KMS-11 (cell line): ENCODE measurements at regions not wholly inside any gene's neighbourhood (a gene's known extent, or its start where the extent isn't known, plus 50 kb on each side); places are given as distances from the start of the nearest gene placed in this dataset.
A peak's percentile ranks its signal among the peaks of the same experiment; 100 is the strongest.

Experiments used
- H2AFZ ChIP-seq: fragments of 200-600 bp; sonication (generic); 2 replicates; pipeline ENCODE4 v1.6.1; 2016; ENCODE audit warnings: antibody characterized with exemption, mixed run types, low read depth
- H3K27ac ChIP-seq: fragments of 200-600 bp; sonication (generic); 2 replicates; pipeline ENCODE4 v1.6.1; 2016; ENCODE audit warnings: mild to moderate bottlenecking, mixed run types
- H3K27me3 ChIP-seq: fragments of 200-600 bp; sonication (generic); 2 replicates; pipeline ENCODE4 v1.6.1; 2017; ENCODE audit warnings: mild to moderate bottlenecking, low read depth, mixed run types, moderate library complexity; ENCODE audit not compliant: insufficient read depth
- H3K36me3 ChIP-seq: fragments of 200-600 bp; sonication (generic); 2 replicates; pipeline ENCODE4 v1.6.1; 2017; ENCODE audit warnings: mild to moderate bottlenecking, mixed run types; ENCODE audit not compliant: insufficient read depth
- H3K4me1 ChIP-seq: fragments of 200-600 bp; sonication (generic); 2 replicates; pipeline ENCODE4 v1.6.1; 2016; ENCODE audit warnings: mild to moderate bottlenecking, low read depth, mixed run types; ENCODE audit not compliant: poor library complexity, severe bottlenecking
- H3K4me2 ChIP-seq: fragments of 200-600 bp; sonication (generic); 2 replicates; pipeline ENCODE4 v1.7.0; 2016; ENCODE audit warnings: mild to moderate bottlenecking, mixed run types
- H3K4me3 ChIP-seq: fragments of 200-600 bp; sonication (generic); IDR thresholded peaks from 2 replicates; pipeline ENCODE4 v1.6.1; 2017; ENCODE audit warnings: low read depth, low read length, mixed read lengths; ENCODE audit not compliant: insufficient read depth
- H3K79me2 ChIP-seq: fragments of 200-600 bp; sonication (generic); 2 replicates; pipeline ENCODE4 v1.6.1; 2016; ENCODE audit warnings: low read depth, mixed run types; ENCODE audit not compliant: insufficient read depth
- H3K9ac ChIP-seq: fragments of 200-600 bp; sonication (generic); 2 replicates; pipeline ENCODE4 v1.6.1; 2016; ENCODE audit warnings: mild to moderate bottlenecking, mixed run types
- H4K20me1 ChIP-seq: fragments of 200-600 bp; sonication (generic); 2 replicates; pipeline ENCODE4 v1.6.1; 2016; ENCODE audit warnings: mild to moderate bottlenecking, mixed run types; ENCODE audit not compliant: insufficient read depth
- TF ChIP-seq, protein P1 (sequence below): fragments of 200-600 bp; sonication (generic); conservative IDR thresholded peaks from 2 replicates; pipeline ENCODE4 v1.6.1; 2017; ENCODE audit warnings: low read depth, mild to moderate bottlenecking, antibody characterized with exemption, low read length, moderate library complexity, mixed read lengths

DNA sequence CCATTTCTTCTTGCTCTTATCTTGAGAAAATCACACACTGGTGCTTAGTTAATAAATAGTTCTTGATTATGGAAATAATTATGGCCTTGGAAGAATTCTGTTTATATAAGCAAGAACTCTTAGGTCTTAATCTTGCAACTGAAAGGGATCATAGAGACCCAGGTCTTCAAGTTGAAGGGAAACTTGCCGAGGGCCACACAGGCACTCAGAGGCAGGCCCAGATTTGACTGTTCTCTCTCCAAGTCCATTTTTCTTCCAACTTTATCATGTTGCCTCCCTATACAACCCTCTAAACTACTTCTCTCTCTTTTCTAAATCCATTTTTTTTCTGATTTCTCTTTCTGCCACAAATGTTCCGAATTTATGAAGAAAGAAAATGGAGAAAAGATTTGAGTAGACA lies 94.5 kb upstream of the RMDN2 start:
- Histone ChIP-seq H2AFZ (no peak overlapping the region), H3K4me3 (no peak overlapping the region), H3K4me2 (no peak overlapping the region), H3K4me1 (peaks cover 9% of the 10 kb centered on the region), H4K20me1 (no peaks in the 10 kb centered on the region), H3K27ac (no peak overlapping the region), H3K36me3 (no peaks in the 10 kb centered on the region), H3K27me3 (no peaks in the 10 kb centered on the region), H3K9ac (no peak overlapping the region), H3K79me2 (no peaks in the 10 kb centered on the region)
- TF ChIP-seq, protein P1, sequence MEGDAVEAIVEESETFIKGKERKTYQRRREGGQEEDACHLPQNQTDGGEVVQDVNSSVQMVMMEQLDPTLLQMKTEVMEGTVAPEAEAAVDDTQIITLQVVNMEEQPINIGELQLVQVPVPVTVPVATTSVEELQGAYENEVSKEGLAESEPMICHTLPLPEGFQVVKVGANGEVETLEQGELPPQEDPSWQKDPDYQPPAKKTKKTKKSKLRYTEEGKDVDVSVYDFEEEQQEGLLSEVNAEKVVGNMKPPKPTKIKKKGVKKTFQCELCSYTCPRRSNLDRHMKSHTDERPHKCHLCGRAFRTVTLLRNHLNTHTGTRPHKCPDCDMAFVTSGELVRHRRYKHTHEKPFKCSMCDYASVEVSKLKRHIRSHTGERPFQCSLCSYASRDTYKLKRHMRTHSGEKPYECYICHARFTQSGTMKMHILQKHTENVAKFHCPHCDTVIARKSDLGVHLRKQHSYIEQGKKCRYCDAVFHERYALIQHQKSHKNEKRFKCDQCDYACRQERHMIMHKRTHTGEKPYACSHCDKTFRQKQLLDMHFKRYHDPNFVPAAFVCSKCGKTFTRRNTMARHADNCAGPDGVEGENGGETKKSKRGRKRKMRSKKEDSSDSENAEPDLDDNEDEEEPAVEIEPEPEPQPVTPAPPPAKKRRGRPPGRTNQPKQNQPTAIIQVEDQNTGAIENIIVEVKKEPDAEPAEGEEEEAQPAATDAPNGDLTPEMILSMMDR, result no peak

DNA sequence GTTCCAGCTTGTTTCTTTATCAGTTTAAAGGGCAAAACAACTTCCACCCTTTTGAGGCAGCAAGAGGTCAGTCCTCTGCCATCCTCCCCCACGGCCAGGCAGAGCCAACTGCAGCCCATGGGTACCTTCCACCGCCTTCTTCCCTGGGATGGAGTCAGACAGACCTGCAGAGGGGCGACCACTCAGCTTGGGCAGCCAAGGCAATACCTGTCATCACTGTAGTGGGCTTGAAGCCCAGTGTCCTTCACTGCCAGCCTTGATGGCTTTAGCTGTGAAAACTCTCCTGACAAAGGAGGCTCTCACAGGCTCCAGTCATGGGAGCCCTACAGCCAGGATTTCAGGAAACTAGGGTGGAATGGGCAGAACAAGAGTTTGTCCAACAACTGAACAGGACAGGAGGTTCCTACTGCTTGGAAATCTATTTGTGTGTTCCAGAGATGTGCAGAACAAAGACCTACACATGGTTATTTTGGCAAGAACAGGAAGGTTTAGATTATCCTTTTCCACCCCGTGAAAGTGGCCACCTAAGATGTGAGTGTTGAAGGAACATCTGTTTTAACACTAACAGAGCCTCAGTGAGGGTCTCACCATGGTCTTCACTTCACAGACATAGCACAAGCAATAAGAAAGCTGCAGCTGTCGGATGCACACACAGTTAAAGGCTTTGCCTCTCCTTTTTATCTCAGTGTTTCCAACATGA lies 93.9 kb upstream of the RMDN2 start:
- Histone ChIP-seq H3K9ac (no peak overlapping the region), H3K27ac (no peak overlapping the region), H3K36me3 (no peaks in the 10 kb centered on the region), H3K4me3 (no peak overlapping the region), H3K27me3 (no peaks in the 10 kb centered on the region), H3K4me2 (no peak overlapping the region), H3K4me1 (peaks cover 8% of the 10 kb centered on the region), H3K79me2 (no peaks in the 10 kb centered on the region), H2AFZ (no peak overlapping the region), H4K20me1 (no peaks in the 10 kb centered on the region)
- TF ChIP-seq, protein P1, result no peak

DNA sequence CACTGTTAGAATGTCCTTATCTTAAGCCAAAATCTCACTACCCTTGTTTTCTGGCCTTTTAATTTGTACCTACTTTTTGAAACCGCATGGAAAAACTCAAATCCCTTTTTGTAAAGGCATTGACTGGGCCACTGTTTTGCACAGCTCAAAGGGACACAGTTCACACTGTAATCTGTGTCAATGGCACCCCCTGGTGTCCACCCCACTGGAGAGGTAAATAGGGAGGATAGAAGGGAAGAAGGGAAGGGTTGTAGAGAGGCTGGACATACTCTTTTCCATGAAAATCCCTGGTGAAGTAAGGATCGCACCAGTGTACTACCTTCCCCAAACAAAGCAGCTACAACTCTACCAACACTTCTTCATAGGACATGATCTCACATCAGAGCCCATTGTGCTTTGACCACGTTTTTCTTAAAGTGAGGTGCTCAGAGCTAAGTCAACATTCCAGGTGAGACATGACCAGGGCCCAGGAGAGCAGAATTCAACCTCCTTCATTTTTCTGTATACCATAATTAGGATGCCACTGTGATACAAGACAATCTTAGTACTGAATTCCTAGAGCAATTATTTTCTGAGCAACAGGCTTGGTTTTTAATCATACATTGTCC lies 92.4 kb upstream of the RMDN2 start:
- Histone ChIP-seq H4K20me1 (no peaks in the 10 kb centered on the region), H3K27ac (no peak overlapping the region)

DNA sequence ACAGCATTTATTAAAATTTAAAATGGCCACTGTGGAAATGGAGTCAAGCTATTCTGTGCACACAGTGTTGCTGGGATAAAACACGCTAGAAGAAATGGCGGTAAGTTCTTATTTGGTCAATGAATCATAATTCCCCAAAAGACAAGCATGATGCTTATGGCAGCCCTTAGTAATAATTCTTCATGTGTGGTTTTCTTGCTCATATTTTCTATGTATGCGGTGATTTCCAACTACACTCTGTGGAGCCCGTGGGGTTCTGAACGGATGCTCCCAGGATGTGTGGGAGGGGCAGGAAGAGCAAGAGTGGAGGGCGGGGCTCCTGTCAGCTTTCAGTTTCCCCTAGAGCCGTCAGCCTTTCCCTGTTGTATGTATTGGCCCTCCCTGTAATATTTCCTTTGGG lies 91.7 kb upstream of the RMDN2 start:
- TF ChIP-seq, protein P1, result no peak
- Histone ChIP-seq H3K9ac (no peak overlapping the region), H3K27ac (no peak overlapping the region), H2AFZ (no peak overlapping the region), H3K4me3 (no peak overlapping the region), H3K4me2 (no peak overlapping the region), H3K27me3 (no peaks in the 10 kb centered on the region), H3K4me1 (no peaks in the 10 kb centered on the region), H3K79me2 (no peaks in the 10 kb centered on the region), H3K36me3 (no peaks in the 10 kb centered on the region), H4K20me1 (no peaks in the 10 kb centered on the region)

More for the DNA sequence above, 92.4 kb upstream of the RMDN2 start:
- H3K4me2 ChIP-seq, result 0 out of 2 replicates have a peak overlapping the region, but pooled peaks have one; percentile 3
- H3K27me3 ChIP-seq, result no peaks in the 10 kb centered on the region
- no peaks in the 10 kb centered on the region for H3K79me2 ChIP-seq
- TF ChIP-seq, protein P1, result peak; percentile 98
- H3K4me3 ChIP-seq, result no peak overlapping the region
- no peak overlapping the region for H2AFZ ChIP-seq
- no peaks in the 10 kb centered on the region for H3K4me1 ChIP-seq
- no peak overlapping the region for H3K9ac ChIP-seq
- H3K36me3 ChIP-seq, result no peaks in the 10 kb centered on the region
